Mesodermal cell (in vitro differentiated cells): ENCODE measurements at regions not wholly inside any gene's neighbourhood (a gene's known extent, or its start where the extent isn't known, plus 50 kb on each side); places are given as distances from the start of the nearest gene placed in this dataset.

Source experiments
- H3K27ac ChIP-seq: 2 replicates; pipeline ENCODE4 v1.7.0; 2013; ENCODE audit warnings: mild to moderate bottlenecking, low read depth, low read length, moderate library complexity; ENCODE audit not compliant: severe bottlenecking
- H3K36me3 ChIP-seq: 2 replicates; pipeline ENCODE4 v1.7.1; 2013; ENCODE audit warnings: mild to moderate bottlenecking, low read length, moderate library complexity; ENCODE audit not compliant: control insufficient read depth, insufficient read depth
- H3K4me1 ChIP-seq: one replicate; pipeline ENCODE4 v1.7.1; 2013; ENCODE audit warnings: mild to moderate bottlenecking, low read length; ENCODE audit not compliant: insufficient read depth, control insufficient read depth, poor library complexity, severe bottlenecking
- H3K4me3 ChIP-seq: 2 replicates; pipeline ENCODE4 v1.7.0; 2013; ENCODE audit warnings: low read length, control low read depth, mild to moderate bottlenecking; ENCODE audit not compliant: insufficient read depth, poor library complexity, severe bottlenecking; ENCODE audit errors: extremely low read depth
- H3K9me3 ChIP-seq: 2 replicates; pipeline ENCODE4 v1.7.1; 2013; ENCODE audit warnings: mild to moderate bottlenecking, low read length, moderate library complexity; ENCODE audit not compliant: control insufficient read depth
- WGBS, 2 experiments: methylation state at CpG; one replicate each; pipeline ENCODE4 v1.1.5; 2013; ENCODE audit warnings: missing lambda C conversion rate in 2 of 2; ENCODE audit not compliant: insufficient coverage in 2 of 2; 5-methylcytosine and 5-hydroxymethylcytosine counted together

DNA sequence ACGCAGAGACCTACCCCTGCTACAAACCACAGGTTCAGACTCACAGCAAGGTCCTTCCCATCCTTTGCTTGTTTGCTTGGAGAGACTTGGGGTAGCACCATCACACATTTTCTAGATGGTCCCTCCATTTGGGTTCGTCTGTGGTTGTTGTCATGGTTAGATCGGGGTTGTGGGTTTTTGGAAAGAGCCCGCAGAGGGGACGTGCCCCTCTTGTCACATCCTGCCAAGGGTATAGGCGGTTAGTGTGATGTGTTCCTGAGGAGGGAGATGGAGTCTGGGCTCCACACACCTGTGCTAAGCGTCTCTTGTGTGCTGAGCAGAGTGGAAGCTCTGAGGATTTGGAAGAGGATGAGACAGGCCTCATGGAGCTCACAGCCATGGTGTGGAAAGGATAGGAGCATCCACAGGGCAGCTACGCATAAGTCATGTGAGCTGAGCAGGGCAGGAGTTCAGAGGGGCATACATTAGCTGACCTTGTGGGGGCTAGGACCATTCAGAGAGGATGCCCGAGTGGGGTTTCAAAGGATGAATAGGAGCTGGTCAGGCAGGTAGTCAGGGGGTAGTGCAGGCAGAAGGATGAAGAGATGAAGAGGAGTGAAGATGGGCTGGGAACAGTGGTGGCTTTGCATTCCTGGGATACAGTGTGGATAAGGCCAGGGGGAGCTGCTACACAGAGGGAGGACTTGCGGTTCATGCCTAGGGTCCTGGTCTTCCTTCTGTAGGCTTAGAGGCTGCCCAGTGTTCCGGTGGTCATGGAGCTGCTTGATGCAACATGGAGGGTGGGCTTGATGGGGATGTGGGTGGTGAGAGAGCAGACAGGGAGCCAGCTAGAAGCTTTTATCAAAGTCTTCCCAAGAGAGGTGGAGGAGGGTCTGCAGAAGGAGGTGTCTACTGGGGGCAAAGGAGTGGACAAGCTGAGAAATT is 62.9 kb downstream of the ACKR3 start:
- Histone ChIP-seq H3K4me1 (no peaks in the 10 kb centered on the region), H3K27ac (no peak overlapping the region), H3K36me3 (no peaks in the 10 kb centered on the region), H3K9me3 (no peaks in the 10 kb centered on the region), H3K4me3 (no peak overlapping the region)
- WGBS, 2 experiments, result 85 to 92% methylated on average over 8 to 10 of the region's 11 CpGs

DNA sequence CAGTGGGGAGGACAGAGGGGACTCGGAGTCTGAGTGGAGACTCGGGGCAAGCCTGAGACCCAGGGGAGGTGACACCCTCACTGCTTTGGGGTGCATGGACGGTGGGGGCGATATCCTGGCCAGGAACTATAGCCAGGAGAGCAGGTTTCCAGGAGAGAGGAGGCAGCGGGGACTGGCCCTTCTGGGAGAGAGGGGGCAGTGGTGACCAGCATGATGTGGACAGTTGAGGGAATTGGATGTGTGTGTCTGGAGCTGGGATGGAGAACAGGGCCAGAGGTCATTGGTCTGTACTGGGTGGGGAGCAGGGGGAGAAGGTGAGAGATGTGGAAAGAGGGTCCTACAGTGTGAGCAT is 63.6 kb downstream of the ACKR3 start:
- no peak overlapping the region for H3K27ac ChIP-seq
- H3K36me3 ChIP-seq, result no peaks in the 10 kb centered on the region
- no peak overlapping the region for H3K4me3 ChIP-seq
- H3K4me1 ChIP-seq, result no peaks in the 10 kb centered on the region
- H3K9me3 ChIP-seq, result no peaks in the 10 kb centered on the region
- WGBS, 2 experiments, result 75 to 88% methylated on average over 5 of the region's 5 CpGs

DNA sequence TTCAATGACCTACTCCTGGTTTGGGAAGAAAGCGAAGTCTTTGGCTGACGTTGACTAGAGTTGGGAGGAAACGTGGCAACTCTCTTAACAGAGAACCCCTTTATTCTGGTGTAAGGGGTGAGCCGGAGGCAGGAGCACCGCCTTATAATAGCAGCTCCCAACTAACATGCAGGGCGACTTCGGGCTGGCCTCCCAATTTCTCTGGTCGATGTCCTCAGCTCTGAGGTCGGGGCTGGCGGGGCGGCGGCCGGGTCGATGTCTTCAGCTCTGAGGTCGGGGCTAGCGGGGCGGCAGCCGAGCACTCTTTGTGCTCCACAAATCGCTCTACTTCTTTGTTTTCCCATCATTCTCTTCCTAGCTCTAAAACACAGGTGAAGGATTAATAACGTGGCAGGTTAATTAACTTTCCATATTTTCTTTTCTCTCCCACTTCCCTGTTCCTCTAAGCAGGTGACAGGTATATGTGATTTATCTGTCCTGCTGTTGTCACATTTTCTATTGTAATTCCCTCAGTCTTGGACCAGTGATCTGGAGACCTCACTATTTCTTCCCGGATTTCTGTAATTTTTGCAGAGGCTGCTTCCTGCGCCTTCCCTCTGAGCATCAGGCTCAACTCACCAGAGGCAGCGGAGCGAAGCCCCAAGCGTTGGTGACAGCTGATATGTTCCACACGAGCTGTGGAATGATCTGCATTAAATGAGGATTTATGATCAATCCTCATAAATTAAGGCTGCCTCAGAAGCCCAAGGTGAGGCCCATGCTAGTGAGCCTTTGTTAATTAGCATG is 64.3 kb downstream of the ACKR3 start:
- H3K9me3 ChIP-seq, result no peaks in the 10 kb centered on the region
- no peak overlapping the region for H3K4me3 ChIP-seq
- no peaks in the 10 kb centered on the region for H3K4me1 ChIP-seq
- 94 to 95% methylated on average over 15 to 23 of the region's 26 CpGs for WGBS, 2 experiments
- no peak overlapping the region for H3K27ac ChIP-seq
- H3K36me3 ChIP-seq, result no peaks in the 10 kb centered on the region

DNA sequence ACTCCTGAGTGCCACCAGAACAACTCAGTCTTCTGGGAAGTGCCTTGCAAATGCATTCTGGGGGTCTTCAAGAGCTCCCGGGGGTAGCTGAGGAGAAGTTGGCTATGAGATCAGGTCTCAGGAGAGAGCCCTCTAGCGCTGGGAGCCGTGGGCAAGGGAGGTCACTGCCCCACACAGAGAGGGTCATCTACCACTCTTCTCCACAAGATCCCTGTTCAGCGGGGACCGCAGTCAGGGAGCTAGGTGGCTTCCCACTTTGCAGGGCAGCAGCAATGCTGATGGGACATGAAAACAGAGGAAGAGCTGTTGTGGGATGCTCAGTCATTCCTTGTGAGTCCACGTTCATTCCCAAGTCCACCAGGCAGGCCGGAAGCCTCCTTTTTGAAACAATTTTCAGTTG is 66.6 kb downstream of the ACKR3 start:
- no peak overlapping the region for H3K4me3 ChIP-seq
- no peak overlapping the region for H3K27ac ChIP-seq
- no peaks in the 10 kb centered on the region for H3K36me3 ChIP-seq
- WGBS, 2 experiments, result 87 to 95% methylated on average over 5 to 6 of the region's 7 CpGs
- H3K9me3 ChIP-seq, result peaks cover 5% of the 10 kb centered on the region
- H3K4me1 ChIP-seq, result no peaks in the 10 kb centered on the region

DNA sequence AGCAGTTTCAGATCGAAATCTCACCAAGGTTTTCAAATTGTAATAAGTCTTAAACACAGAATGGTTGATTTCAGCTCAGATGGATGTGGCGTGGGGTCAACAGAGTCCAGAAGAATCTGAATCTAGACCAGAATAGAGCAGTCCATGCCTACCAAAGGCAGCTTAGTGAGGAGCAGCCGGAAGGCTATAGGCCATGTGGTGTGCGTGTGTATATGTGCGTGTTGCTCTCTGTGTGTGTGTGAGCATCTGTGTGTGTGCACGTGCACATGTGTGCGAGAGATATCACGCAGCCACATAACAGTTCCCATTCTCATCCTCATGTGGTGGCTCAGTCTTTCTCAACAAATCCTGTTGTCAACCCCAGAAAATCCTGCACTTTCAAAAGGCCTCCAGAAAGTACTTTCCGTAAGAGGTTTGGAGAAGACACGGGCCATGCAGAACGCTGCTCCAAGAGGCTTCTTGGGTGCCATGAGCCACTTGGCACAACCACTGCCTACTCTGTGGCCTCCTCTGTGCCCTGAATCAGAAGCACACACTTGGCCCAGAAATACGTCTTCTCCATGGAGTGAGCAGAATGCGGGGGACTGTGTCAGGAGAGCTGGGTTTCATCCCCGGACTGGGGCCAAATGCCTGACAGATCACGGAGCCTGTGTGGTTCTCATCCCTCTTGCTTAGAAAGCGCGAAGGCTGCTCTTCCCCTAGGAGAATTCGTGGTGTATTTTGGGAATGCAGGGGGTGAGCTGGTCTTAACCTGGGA is 67.3 kb downstream of the ACKR3 start:
- Histone ChIP-seq H3K27ac (no peak overlapping the region), H3K9me3 (peaks cover 9% of the 10 kb centered on the region), H3K4me3 (no peak overlapping the region), H3K4me1 (no peaks in the 10 kb centered on the region), H3K36me3 (no peaks in the 10 kb centered on the region)
- WGBS, 2 experiments, result 96 to 97% methylated on average over 12 to 15 of the region's 18 CpGs

DNA sequence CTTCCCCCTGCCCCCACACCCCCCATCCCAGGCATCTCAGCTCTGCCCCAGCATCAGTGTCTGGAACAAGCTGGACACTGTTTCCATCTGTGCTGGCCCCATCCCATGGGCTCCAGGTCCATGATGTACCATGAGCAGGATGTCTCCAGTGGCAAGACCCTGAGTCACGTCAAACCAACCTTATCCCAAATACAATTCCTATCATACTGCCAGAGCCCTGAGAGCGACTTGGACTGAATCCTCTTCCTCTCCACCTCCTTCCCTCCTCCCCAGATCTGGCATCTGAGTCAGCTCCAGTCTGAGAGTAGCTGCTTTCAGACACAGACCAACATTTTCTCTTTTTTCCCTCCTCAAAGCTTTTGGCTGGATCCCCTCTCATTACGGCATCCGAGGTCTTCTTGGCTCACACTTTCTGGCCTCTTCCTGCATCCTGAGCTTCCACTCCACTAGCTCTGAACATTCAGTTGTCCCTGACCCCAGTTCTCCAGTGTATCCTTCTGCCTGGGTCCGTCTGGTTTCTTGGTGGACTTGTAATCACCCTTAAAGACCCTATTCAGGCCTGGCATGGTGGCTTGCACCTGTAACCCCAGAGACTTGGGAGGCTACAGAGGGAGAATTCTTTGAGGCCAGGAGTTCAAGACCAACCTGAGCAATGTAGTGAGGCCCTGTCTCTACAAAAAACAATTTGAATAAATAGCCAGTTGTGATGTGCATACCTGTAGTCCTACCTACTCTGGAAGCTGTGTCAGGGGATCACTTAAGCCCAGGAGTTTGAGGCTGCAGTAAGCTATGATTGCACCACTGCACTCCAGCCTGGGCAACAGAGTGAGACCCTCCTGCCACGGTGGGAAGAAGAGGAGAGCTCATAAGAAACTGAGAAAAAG is 68.3 kb downstream of the ACKR3 start:
- WGBS, 2 experiments, result 71 to 74% methylated on average over 5 of the region's 6 CpGs
- peaks cover 12% of the 10 kb centered on the region for H3K9me3 ChIP-seq
- no peaks in the 10 kb centered on the region for H3K36me3 ChIP-seq
- H3K4me3 ChIP-seq, result no peak overlapping the region
- H3K27ac ChIP-seq, result no peak overlapping the region
- H3K4me1 ChIP-seq, result peaks cover 7% of the 10 kb centered on the region

DNA sequence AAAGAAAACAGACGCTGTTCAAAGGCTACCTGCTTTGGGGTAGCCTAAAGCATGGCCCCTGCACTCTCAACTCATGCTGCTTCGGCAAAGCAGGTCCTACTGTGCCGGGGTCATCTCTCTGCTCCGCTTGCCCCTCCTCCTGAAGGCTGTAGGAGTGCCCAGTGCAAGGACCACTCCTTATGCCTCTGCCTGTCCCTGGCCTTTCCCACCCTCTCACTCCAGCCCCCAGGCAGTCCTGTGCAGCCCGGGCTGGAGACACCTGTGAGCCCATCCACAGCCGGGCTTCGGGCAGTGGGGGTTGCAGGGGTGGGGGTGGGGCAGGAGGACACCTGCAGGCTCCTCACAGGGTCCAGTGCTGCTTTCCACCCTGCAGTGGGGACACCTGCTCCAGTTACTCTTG is 69.1 kb downstream of the ACKR3 start:
- Histone ChIP-seq H3K9me3 (peaks cover 17% of the 10 kb centered on the region), H3K4me3 (no peak overlapping the region), H3K4me1 (peaks cover 12% of the 10 kb centered on the region), H3K36me3 (no peaks in the 10 kb centered on the region), H3K27ac (no peak overlapping the region)
- WGBS, 2 experiments, result 77 to 84% methylated on average over 4 of the region's 7 CpGs

DNA sequence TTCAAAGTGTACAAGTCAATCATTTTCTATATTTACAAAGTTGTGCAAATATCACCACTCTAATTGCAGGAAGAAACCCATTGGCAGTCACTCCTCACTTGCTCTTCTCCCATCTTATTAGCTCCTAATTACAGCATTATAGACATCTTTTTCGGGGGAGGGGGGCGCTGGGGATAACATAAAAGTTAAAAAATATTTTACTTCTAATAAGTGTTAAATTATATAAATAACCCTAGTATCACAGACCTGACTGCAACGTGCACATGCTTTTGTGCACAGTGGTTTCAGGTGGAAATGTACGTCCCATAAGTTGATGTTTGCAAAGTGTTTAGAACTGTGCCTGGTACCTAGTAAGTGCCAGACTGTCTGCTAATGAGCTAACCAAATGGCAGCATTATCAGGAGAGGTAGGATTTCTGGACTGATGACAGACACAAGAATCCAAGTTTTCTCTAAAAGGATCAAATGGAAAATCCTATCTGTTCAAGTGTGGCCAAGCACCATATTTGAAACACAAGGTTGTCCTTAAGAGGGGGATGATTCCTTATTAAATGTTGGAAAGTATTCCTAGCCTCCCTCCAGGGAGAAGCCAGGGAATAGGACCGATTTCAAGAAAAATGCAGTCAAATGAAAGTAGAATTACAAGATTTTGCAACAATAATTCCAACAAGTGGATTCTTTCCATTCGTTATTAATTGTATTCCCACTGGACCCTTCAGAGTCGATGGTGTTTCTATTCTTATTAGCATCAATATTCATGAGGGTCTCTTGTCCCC is 70.0 kb downstream of the ACKR3 start:
- whole genome bisulfite sequencing, 2 experiments, result 100% methylated on average over 1 to 3 of the region's 7 CpGs
- Histone ChIP-seq H3K36me3 (no peaks in the 10 kb centered on the region), H3K4me1 (peaks cover 12% of the 10 kb centered on the region), H3K4me3 (no peak overlapping the region), H3K9me3 (peaks cover 21% of the 10 kb centered on the region), H3K27ac (no peak overlapping the region)

DNA sequence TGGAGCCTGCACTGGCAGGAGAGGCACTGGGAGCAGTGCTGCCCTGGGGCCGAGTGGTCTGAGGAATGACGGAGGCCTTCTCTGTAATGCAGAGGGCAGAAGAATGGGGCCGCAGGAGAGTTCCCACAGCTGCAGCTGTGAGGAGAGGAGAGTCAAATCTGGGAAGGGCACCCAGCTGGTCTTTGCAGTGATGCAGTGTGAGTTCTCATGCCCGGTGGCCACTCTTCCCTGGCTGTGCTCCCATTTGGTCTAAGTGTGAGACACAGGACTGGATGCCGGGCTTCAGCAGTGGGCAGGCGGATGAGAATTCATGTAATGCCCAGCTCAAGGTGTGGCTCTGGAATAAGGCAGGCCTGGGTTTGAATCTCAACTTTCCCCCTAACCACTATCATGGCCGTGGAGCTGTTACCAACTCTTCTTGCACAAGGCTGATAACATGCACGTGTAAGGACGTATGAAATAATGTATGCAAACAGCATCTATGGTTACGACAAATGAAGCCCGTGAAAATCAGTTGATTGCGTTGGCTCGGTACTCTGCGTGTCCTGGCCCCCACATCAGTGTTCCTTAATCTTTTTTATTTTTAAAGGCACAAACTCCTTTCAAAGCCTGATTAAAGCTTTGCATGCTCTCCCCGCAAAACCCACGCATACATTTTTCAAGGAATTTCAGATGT is 71.6 kb downstream of the ACKR3 start:
- H3K4me1 ChIP-seq, result peaks cover 12% of the 10 kb centered on the region
- H3K36me3 ChIP-seq, result no peaks in the 10 kb centered on the region
- WGBS, 2 experiments, result 90 to 94% methylated on average over 14 of the region's 16 CpGs
- H3K27ac ChIP-seq, result no peak overlapping the region
- H3K4me3 ChIP-seq, result no peak overlapping the region
- peaks cover 21% of the 10 kb centered on the region for H3K9me3 ChIP-seq
